ENCODE measurements at regions not wholly inside any gene's neighbourhood (a gene's known extent, or its start where the extent isn't known, plus 50 kb on each side); places are given as distances from the start of the nearest gene placed in this dataset.

- Histone ChIP-seq H3K36me3 (no peaks in the 10 kb centered on the region), H3K4me3 (no peak overlapping the region), H3K9me3 (no peaks in the 10 kb centered on the region), H3K27me3 (no peaks in the 10 kb centered on the region)
- DNase-seq: no peak
These were observed 994.6 kb upstream of the ADGRB3 start for GRCh38 chr6:67640484-67640883.

DNA sequence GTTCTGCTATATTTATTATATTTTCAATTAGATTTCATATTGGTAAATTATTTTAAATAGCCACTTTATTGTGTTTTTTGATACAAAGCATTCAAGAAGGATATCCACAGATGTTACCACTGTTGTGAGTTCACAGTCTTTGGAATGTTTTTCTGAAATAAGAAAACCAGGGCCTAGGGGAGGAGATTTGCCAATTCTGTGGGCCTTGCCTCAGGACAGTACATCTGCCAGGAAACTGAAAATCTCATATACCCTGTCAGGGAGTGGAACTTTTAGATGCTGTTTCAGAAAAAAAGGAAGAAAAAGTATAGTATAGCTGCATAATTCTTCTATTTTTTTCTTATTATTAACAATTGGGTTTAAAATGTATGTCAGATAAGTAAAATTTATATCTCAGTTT lies 995.9 kb upstream of the ADGRB3 start:
- no peak for DNase-seq
- no peak overlapping the region for H3K4me3 ChIP-seq

DNA sequence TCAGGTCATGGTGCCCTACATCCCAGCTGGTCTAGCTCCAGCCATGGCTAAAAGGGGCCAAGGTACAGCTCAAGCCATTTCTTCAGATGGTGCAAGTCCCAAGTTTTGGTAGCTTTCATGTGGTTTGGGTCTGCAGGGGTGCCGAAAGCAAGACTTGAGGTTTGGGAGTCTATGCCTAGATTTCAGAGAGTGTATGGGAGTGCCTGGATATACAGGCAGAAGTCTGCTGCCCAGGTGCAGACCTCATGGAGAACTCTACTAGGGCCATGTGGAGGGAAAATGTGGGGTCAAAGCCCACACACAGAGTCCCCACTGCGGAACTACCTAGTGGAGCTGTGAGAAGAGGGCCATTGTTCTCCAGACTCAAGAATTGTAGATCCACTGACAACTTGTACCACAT lies 1000.9 kb upstream of the ADGRB3 start:
- Histone ChIP-seq H3K27me3 (no peaks in the 10 kb centered on the region), H3K9me3 (no peaks in the 10 kb centered on the region), H3K4me3 (no peak overlapping the region), H3K36me3 (no peaks in the 10 kb centered on the region)
- no peak for DNase-seq

More for the DNA sequence above, 995.9 kb upstream of the ADGRB3 start:
- no peaks in the 10 kb centered on the region for H3K27me3 ChIP-seq
- H3K36me3 ChIP-seq: no peaks in the 10 kb centered on the region
- H3K9me3 ChIP-seq: no peaks in the 10 kb centered on the region

DNA sequence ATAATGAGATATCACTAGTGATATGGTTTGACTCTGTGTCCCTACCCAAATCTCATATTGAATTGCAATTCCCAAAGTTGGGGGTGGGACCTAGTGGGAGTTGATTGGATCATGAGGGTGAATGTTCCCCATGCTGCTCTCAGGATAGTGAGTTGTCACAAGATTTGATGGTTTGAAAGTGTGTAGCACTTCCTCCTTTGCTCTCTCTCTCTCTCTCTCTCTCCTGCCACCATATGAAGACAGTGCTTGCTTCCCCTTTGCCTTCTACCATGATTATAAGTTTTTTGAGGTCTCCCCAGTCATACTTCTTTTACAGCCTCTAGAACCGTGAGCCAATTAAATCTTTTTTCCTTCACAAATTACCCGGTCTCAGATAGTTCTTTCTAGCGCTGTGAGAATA lies 1002.0 kb upstream of the ADGRB3 start:
- Histone ChIP-seq H3K36me3 (no peaks in the 10 kb centered on the region), H3K9me3 (no peaks in the 10 kb centered on the region), H3K27me3 (no peaks in the 10 kb centered on the region), H3K4me3 (no peak overlapping the region)
- no peak for DNase-seq

GRCh38 chr6:67630146-67630545 lies 1004.9 kb upstream of the ADGRB3 start:
- Histone ChIP-seq H3K27me3 (no peaks in the 10 kb centered on the region), H3K4me3 (no peak overlapping the region), H3K9me3 (no peaks in the 10 kb centered on the region), H3K36me3 (no peaks in the 10 kb centered on the region)
- DNase-seq: peak; percentile 16

DNA sequence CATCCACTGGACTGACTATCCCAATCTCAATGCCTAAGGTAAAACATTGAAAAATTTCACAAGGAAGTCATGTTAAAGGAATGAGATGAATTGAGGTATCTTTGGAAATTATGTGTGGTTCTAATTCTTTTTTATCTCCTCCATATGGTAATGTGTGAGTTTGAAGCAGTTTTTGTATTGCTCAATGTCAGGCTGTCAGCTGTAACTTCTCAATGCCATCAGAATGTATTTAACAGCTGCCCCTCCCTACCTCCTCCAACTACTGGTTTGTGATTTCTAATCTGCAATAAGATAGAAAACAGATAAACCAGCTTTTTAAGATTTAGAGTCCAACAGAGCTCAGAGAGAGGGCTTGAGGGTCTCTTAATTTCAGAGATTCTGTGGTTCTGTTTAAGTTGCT lies 1005.8 kb upstream of the ADGRB3 start:
- Histone ChIP-seq H3K9me3 (no peaks in the 10 kb centered on the region; the same call in 1 of the 2 replicates), H3K4me3 (no peak overlapping the region), H3K27me3 (no peaks in the 10 kb centered on the region), H3K36me3 (no peaks in the 10 kb centered on the region)
- DNase-seq: no peak

GRCh38 chr6:67615796-67616195 lies 1019.3 kb upstream of the ADGRB3 start:
- Histone ChIP-seq H3K4me3 (no peak overlapping the region), H3K27me3 (no peaks in the 10 kb centered on the region), H3K36me3 (no peaks in the 10 kb centered on the region), H3K9me3 (no peaks in the 10 kb centered on the region)
- no peak for DNase-seq

GRCh38 chr6:67608099-67608749 lies 1026.9 kb upstream of the ADGRB3 start:
- no peaks in the 10 kb centered on the region for H3K36me3 ChIP-seq
- no peaks in the 10 kb centered on the region; the same call in 1 of the 2 replicates for H3K9me3 ChIP-seq
- H3K4me3 ChIP-seq: no peak overlapping the region
- no peaks in the 10 kb centered on the region for H3K27me3 ChIP-seq
- DNase-seq: no peak

DNA sequence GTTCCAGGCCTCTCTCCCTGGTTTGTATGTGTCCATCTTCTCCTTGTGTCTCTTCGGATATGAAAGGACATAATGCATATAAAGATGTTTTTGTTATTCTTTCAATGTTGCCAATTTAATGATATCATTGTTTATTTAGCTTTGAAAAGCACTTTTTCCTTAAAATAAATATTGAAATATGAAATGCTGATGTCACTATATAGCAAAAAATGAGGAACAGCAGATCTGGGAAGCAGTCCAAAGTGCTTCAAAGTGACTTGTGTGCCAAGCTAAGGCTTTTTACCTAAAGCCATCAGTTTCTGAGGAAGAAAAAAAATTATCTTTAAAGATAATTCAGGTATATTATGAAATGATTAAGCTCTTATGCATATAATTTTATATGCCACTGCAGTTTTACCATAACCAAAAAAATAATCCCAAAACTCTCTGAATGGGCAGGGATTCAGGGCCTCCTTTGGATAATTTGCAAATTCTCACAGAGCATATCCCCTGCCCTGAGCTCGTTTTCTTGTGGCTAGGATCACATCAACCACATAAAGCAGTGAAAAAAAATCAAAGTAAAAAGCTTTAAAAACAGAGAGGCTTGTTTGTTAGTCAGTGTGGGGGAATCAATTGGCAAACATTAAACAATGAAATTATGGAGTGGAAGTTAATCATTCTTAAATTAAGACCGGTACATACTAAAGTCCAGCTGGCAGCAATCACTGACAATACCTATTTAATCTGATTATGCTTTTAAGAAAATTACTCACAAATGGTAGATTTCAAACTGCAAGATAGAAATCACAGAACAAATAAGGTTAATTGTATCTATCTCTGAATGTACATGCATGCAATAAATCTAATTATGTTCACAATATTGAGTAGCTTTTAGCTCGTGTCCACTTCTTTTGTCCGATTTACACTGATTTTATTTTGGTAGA lies 1027.9 kb upstream of the ADGRB3 start:
- DNase-seq: peak; percentile 28

DNA sequence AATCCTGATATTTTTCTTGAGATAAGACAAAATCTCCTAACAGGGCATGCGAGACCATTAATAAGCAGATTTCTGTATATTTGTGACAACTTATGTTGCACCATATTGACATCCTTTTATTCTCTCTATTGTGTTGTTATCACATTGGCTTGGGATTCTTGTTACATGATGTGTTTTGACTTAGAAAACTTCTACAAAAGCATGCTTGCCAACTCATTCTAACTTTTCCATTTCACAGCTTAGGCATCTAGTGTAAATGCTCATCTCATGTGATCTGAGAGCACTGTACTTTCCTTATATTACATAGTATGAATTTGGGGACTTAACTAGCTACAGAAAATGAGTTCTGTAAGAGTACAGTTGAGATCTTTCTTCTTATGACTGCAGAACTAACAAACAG lies 1040.7 kb upstream of the ADGRB3 start:
- Histone ChIP-seq H3K4me3 (no peak overlapping the region), H3K9me3 (no peaks in the 10 kb centered on the region)
- no peak for DNase-seq

More for the DNA sequence above, 1027.9 kb upstream of the ADGRB3 start:
- Histone ChIP-seq H3K36me3 (no peaks in the 10 kb centered on the region), H3K27me3 (no peaks in the 10 kb centered on the region), H3K9me3 (no peaks in the 10 kb centered on the region; the same call in 1 of the 2 replicates), H3K4me3 (no peak overlapping the region)

DNA sequence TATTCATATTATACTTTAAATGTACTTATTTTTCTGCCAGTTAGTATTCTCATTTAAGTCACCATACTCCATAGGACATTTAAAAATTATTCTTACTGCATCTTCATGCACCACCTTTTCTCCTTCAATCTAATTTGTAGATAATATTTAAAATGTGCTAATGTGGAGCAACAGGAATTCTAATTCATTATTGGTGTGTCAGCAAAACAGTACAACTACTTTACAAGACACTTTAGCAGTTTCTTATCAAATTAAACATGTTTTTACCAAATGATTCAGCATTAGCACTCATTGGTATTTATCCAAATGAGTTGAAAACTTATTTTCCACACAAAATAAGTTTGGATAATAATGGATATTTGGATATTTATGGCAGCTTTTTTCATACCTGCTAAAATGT lies 1041.8 kb upstream of the ADGRB3 start:
- no peak overlapping the region for H3K4me3 ChIP-seq
- H3K27me3 ChIP-seq: no peaks in the 10 kb centered on the region
- H3K36me3 ChIP-seq: no peaks in the 10 kb centered on the region
- no peaks in the 10 kb centered on the region for H3K9me3 ChIP-seq
- no peak for DNase-seq

More for the DNA sequence above, 1040.7 kb upstream of the ADGRB3 start:
- H3K27me3 ChIP-seq: no peaks in the 10 kb centered on the region
- H3K36me3 ChIP-seq: no peaks in the 10 kb centered on the region

GRCh38 chr6:67591910-67592309 lies 1043.2 kb upstream of the ADGRB3 start:
- Histone ChIP-seq H3K4me3 (no peak overlapping the region), H3K27me3 (no peaks in the 10 kb centered on the region), H3K9me3 (no peaks in the 10 kb centered on the region), H3K36me3 (no peaks in the 10 kb centered on the region)
- no peak for DNase-seq

DNA sequence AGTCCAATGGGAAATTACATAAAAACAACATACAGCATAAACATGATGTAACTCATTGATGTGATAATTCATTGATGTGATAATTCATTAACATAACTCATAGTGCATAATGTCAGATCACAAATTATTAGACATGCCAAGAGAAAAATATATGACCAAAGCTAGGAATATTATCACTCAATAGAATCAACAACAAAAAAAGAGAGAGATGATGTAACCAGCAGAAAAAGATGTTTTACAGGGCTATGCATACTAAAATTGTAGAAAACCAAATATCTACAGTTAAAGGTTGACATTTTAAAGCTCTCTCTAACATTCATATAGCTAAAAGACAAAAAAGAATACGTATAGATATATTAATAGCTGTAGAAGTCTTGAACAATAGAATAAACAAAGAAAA lies 1067.2 kb upstream of the ADGRB3 start:
- Histone ChIP-seq H3K4me3 (no peak overlapping the region), H3K36me3 (no peaks in the 10 kb centered on the region), H3K9me3 (no peaks in the 10 kb centered on the region), H3K27me3 (no peaks in the 10 kb centered on the region)
- DNase-seq: no peak

DNA sequence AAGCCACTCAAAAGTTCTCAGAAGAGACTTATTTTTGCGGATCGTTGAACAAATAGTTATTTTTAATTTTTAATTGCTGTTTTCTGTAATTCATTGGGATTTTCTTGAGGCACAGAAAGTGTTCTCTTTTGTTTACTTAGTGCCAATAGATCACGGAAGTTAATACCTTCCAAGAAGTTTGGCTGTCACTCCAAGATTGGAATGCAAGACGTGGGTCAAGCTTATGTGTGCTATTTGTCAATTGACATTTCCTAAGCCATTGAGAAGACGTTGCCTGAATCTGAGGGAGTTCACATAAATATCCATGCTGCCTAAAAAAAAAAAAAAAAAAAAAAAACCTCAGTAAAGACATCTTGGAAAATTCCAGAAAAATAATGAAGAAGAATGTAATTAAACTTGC lies 1071.4 kb upstream of the ADGRB3 start:
- Histone ChIP-seq H3K4me3 (no peak overlapping the region), H3K27me3 (no peaks in the 10 kb centered on the region), H3K9me3 (no peaks in the 10 kb centered on the region), H3K36me3 (no peaks in the 10 kb centered on the region)
- no peak for DNase-seq

DNA sequence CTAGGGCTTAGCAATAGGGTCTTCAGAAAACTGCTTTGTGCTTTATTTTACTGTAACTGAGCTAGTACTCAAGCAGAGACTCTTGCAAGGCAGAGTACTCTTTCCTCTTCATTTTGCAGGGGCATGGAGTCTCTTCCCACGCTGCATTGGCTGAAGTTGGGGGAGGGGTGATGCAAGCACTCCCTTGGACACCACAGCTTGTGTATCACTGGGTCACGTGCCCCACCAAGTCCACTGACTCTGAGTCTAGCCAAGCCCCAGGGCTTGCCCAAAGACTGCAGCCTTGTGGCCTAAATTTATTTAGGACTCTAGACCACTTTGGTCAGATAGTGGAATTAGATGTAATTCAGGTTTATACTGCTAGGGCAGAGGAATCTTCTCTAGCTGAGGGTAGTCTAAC lies 1075.0 kb upstream of the ADGRB3 start:
- DNase-seq: no peak
- H3K9me3 ChIP-seq: no peaks in the 10 kb centered on the region
- H3K36me3 ChIP-seq: no peaks in the 10 kb centered on the region

DNA sequence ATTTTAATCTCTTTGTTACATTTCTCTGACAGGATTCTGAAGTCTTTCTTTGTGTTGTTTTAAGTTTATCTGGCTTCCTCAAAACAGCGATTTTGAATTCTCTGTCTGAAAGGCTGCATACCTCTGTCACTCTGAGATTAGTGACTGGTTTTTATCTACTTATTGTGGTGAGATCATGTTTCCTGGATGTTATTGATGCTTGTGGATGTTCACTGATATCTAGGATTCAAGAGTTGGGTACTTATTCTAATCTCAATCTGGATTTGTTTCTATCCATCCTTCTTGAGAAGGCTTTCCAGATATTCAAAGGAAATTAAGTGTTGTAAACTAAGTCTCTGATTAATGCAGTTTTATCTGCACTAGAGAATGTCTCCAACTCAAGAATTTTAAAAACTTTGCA lies 1076.1 kb upstream of the ADGRB3 start:
- Histone ChIP-seq H3K27me3 (no peaks in the 10 kb centered on the region), H3K4me3 (no peak overlapping the region), H3K9me3 (no peaks in the 10 kb centered on the region), H3K36me3 (no peaks in the 10 kb centered on the region)
- DNase-seq: no peak

More for the DNA sequence above, 1075.0 kb upstream of the ADGRB3 start:
- Histone ChIP-seq H3K4me3 (no peak overlapping the region), H3K27me3 (no peaks in the 10 kb centered on the region)

- Histone ChIP-seq H3K27me3 (no peaks in the 10 kb centered on the region), H3K9me3 (peaks cover 6% of the 10 kb centered on the region), H3K4me3 (no peak overlapping the region), H3K36me3 (no peaks in the 10 kb centered on the region)
- DNase-seq: no peak
These were observed 1090.1 kb upstream of the ADGRB3 start for GRCh38 chr6:67544851-67545452.

All from MG63 (cell line).